ENCODE measurements at regions not wholly inside any gene's neighbourhood (a gene's known extent, or its start where the extent isn't known, plus 50 kb on each side); places are given as distances from the start of the nearest gene placed in this dataset.
"Not testable (repeated sequence)": the region's sequence is repeated elsewhere in the genome, so short reads cannot be mapped to it uniquely, and the experiment has no call there.

GRCh38 chr6:122141246-122141645 lies 258.2 kb upstream of the HSF2 start:
- DNase-seq, result no peak

GRCh38 chr6:122143813-122144601 lies 255.4 kb upstream of the HSF2 start:
- no peak for DNase-seq

DNA sequence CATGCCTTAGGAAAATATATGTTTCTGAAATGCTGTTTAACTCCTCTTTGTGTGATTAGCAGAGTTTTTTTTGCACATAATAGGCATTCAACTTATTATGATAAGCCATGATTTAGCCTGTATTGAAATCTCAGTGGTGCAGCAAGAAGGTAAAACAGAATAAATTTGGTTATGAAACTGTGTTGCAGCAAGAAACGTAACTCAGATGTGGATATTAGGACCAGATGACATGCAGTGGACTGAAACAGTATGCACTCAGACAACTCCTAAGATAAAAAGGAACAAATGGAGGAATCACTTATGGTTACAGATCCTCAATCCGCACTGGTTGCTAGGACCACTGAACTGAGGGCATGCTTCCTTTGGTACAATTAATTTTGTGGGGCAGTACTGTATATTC lies 254.2 kb upstream of the HSF2 start:
- no peak for DNase-seq

DNA sequence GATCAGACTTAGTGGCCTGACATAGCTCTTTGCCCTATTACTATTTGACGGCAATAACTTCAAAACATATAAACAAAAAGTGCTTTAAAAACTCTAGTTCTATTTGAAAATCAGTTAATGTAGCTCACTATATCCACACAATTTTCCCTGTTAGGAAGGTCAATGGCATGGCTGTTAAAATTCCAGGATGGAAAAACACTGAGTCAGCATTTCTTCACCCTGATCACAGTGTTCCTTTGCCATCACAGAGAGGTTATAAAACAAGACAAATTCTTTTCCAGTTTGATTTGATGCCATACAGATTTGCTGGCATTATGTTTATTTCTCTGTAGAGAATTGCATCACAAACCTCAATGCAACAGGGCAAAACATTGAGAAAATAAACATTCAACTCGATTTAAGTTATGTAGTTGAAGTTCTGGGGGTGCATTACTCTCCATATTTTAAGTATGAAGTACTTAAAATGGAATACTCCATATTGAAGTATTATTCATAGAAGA lies 253.7 kb upstream of the HSF2 start:
- DNase-seq, result no peak

- DNase-seq, result no peak
Observed at GRCh38 chr6:122147291-122147690, 252.2 kb upstream of the HSF2 start.

- DNase-seq, result no peak
Observed at GRCh38 chr6:122151066-122151465, 248.4 kb upstream of the HSF2 start.

- no peak for DNase-seq
Observed at GRCh38 chr6:122151763-122152162, 247.7 kb upstream of the HSF2 start.

GRCh38 chr6:122153557-122153956 lies 245.9 kb upstream of the HSF2 start:
- DNase-seq, result no peak

DNA sequence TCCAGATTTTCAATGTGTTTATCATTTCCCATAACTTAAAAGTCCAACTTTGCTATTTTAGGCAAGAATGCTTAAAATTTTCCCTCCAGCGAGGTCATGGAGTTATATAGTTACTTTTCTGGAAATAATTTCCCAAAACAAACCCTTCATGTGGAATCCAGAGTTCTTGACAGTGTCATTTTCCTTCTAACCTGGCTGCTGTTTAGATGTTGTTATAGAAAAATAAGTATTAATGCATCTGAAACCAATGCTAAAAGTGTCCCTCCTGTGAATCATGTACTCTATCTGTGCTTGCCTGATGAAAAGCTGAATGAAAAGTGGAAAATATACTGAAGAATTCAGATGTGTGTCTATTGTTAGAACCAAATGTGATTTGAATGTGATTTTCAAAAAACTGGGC lies 245.3 kb upstream of the HSF2 start:
- no peak for DNase-seq

DNA sequence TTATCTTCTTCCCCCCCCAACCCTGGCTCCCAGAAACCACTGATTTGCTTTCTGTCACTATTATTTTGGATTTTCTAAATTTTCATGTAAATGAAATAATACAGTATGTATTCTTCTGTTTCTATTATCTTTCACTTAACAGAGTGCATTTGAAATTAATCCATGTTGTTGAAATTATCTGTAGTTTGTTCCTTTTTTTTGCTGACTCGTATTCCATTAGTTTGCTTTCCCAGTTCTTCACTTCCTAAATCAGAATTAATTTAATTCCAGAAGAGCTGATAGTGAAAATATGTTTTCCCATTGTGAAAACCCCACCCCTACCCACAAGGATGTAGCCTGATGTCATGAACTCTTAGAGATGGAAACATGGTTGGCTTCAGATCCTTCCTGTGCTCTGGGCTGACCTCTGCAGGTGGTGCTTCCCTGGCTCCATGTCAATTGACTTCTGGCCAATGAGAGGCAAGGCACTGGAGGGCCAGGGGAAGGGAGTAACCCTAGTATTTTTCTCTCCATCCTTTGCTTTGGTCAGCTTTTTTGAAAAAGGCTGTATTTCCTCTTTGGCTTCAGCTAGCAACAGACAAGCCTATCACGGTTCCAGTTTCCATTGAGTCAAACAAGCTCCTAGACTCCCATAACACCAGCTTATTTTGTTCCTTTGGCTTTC lies 244.4 kb upstream of the HSF2 start:
- DNase-seq, result no peak

GRCh38 chr6:122161136-122161535 lies 238.3 kb upstream of the HSF2 start:
- DNase-seq, result no peak

DNA sequence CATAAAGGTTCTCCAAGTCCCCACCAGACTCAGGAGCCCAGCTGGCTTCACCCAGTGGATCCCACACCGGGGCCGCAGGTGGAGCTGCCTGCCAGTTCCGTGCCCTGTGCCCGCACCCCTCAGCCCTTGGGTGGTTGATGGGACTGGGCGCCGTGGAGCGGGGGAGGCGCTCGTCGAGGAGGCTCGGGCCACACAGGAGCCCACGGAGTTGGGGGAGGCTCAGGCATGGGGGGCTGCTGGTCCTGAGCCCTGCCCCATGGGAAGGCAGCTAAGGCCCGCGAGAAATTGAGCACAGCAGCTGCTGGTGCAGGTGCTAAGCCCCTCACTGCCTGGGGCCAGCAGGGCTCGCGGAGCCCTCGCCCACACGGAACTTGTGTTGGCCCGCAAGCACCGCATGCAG lies 234.4 kb upstream of the HSF2 start:
- DNase-seq, result no peak

GRCh38 chr6:122170274-122170673 lies 229.2 kb upstream of the HSF2 start:
- no peak for DNase-seq

DNA sequence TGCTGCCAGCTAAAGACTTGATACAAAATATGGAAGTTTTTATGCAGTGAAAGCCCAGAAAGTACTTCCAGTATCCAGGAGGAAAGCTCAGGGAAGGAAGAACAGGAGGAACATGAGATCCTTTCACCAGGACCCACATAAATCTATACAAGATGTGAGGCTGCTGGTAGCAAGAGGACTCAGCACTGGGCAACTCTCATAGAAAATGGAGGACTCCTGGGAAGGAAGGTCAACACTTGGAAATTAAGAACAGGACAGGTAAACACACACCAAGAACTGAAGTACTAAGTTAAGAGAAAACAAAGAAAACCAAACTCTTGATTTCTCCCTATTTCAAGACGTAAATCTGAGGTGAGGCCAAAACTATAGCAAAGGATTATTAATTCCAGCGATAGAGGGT lies 220.5 kb upstream of the HSF2 start:
- no peak for DNase-seq

- no peak for DNase-seq
Observed at GRCh38 chr6:122180132-122180531, 219.3 kb upstream of the HSF2 start.

DNA sequence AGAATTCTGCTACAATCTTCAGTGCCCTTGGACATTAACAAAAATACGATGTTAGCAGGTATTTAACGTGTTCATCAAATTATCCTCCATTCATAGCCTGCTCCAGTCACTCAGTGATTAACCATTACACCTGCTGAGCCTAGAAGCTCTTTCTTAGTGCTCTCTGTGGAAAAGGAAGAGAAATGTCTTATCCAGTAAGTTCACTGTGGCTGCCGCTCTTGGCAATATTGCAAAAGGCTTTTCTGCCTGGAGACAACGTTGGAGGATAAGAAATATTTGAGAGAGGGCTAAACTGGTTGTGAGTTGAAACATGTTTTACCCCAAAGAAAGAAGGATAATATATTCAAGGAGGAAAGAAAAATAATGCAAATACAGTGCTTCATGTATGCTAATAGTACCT lies 217.4 kb upstream of the HSF2 start:
- no peak for DNase-seq

DNA sequence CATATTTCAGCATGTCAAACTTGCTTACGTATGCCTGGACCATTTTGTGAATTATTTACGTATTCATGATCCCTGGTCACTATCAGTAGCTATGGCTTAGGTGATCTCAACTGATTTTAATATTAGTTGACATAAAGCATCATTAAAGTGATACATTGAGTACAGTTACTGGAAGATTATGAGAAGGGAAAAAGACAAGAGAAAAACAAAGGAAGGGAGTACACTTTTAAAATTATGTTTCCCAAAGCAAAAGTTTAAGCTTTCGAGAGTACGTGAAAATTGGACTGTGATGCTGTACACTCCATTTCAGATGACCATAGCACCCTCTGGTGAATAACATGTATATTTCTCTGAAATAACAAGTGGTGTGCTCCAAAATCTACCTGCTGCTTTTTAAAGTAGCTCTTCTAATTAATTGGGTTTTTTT lies 215.0 kb upstream of the HSF2 start:
- no peak for DNase-seq

DNA sequence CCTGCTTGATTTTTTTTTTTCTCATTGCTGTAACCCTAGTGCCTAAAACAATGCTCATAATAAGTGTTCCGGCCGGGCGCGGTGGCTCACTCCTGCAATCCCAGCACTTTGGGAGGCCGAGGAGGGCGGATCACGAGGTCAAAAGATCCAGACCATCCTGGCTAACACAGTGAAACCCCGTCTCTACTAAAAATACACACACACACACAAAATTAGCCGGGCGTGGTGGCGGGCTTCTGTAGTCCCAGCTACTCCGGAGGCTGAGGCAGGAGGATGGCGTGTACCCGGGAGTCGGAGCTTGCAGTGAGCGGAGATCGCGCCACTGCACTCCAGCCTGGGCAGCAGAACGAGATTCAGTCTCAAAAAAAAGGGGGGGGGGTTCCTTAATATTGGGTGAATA lies 214.0 kb upstream of the HSF2 start:
- not testable (repeated sequence) for DNase-seq

DNA sequence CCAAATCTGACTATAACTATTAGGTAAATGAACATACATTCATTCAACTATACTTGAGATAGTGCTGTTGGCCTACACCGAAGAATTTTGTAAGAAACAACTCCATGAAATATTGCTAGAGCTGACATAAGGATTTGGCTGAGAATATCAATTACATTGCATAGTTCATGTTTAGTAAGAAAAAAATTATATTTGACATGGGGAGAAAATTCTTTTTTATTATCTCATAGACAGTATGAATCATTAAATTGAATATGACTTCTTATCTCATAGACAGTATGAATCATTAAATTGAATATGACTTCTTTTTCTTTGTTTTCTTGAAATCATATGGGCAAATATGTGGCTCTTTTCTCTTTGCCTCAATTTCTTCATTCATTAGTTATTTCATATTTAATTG lies 212.3 kb upstream of the HSF2 start:
- no peak for DNase-seq

DNA sequence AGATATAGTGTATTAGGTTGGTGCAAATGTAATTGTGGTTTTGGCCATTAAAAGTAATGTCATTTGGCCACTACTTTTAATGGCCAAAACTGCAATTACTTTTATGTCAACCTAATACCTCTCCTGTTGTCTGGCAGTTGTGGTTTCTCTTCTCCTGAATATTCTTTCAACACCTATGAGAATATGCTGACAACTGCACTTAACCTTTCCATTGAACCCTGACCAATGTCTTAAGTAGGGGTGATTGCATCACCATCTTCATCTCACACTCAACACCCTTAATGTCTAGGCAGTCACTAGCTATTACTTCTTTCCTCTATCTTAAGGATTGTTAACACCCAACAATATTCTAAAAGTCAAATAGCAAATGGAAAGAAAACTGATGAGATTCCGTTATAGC lies 200.5 kb upstream of the HSF2 start:
- no peak for DNase-seq

DNA sequence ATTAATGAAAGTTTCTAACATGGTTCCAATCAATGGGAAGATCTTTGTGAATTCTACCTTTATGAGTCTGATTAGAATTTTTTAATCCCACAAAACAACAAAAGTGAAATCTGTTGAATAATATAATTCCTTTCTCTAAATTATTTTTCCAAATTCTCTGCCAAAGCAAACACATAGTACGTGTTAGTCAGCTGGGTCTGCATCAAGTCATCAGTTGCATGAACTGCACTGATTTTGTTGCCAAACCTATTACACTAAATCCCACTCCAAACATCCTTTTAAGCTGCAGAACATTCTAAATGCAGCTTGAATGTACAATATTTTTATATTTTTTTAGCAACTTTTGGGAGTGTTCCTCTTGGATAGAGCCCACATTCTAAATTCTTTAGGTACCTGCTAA lies 199.0 kb upstream of the HSF2 start:
- no peak for DNase-seq

- no peak for DNase-seq
Observed at GRCh38 chr6:122202576-122203137, 196.8 kb upstream of the HSF2 start.

GRCh38 chr6:122207061-122207460 lies 192.4 kb upstream of the HSF2 start:
- no peak for DNase-seq

DNA sequence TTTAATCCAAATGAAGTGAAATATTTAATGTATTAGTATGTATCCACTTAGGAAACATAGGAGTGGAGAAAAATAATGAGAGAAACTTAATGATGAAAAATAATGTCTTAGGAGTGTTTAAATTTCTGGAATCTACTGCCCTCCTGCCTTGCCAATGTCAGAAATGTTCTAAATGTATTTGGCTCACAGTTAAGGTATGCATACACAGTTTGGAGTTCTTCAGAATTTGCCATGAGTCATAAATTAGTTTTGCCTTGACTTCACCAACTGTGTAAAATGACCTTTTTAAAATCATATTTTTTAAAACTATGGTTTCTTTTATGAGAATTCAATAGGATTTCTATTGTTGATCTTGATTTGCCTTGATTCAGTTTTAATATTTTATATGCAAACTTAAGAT lies 191.7 kb upstream of the HSF2 start:
- no peak for DNase-seq
